Stomach (tissue), 8 donors: ENCODE measurements at regions not wholly inside any gene's neighbourhood (a gene's known extent, or its start where the extent isn't known, plus 50 kb on each side); places are given as distances from the start of the nearest gene placed in this dataset.

Source experiments
- DNase-seq, 2 donors: peaks; one replicate each; pipeline versions ENCODE4 v3.0.0 to v3.0.0-alpha.2; 2013 to 2019
- H3K27ac ChIP-seq, 5 donors: fragments of 200-600 bp in 4 of 5; sonication (generic) in 4 of 5; one replicate each; pipeline ENCODE4 v1.5.1; 2013 to 2019; ENCODE audit warnings: mild to moderate bottlenecking in 1 of 5, moderate library complexity in 1 of 5
- H3K27me3 ChIP-seq, 3 donors: fragments of 200-600 bp; sonication (generic); one replicate each; pipeline ENCODE4 v1.5.1; 2017 to 2019; ENCODE audit warnings: mixed run types in 1 of 3
- H3K36me3 ChIP-seq, 4 donors: fragments of 200-600 bp; sonication (generic); 1 replicate in 3 of 4; 2 replicates in 1 of 4; pipeline ENCODE4 v1.5.1; 2016 to 2019
- H3K4me1 ChIP-seq, 4 donors: fragments of 200-600 bp; sonication (generic); one replicate each; pipeline ENCODE4 v1.5.1; 2016 to 2019
- H3K4me3 ChIP-seq, 4 donors: fragments of 200-600 bp; sonication (generic) in 3 of 4; one replicate each; pipeline ENCODE4 v1.5.1; 2016 to 2019; ENCODE audit warnings: mild to moderate bottlenecking in 1 of 4
- H3K9me3 ChIP-seq, 4 donors: fragments of 200-600 bp; sonication (generic); one replicate each; pipeline ENCODE4 v1.5.1; 2016 to 2019
- CTCF ChIP-seq, 7 experiments: fragments of 450-650 bp in 4 of 7; fragments of 200-600 bp in 3 of 7; sonication (generic) in 3 of 7; IDR thresholded peaks; one replicate each; pipeline ENCODE4 v1.5.1; 2016 to 2019; ENCODE audit warnings: antibody characterized with exemption in 7 of 7, control low read depth in 2 of 7, mild to moderate bottlenecking in 1 of 7
- EP300 ChIP-seq: sonication (generic); formaldehyde crosslinking; IDR thresholded peaks from one replicate; pipeline ENCODE4 v1.6.1; 2017; ENCODE audit warnings: antibody characterized with exemption
- POLR2A ChIP-seq, 4 donors: fragments of 450-650 bp; IDR thresholded peaks; one replicate each; pipeline ENCODE4 v1.6.1; 2016; ENCODE audit warnings: antibody characterized with exemption in 4 of 4, control low read depth in 2 of 4, mild to moderate bottlenecking in 1 of 4, moderate library complexity in 1 of 4
- POLR2AphosphoS5 ChIP-seq, 3 donors: sonication (generic); formaldehyde crosslinking; IDR thresholded peaks; one replicate each; pipeline ENCODE4 v1.6.1; 2016; ENCODE audit warnings: antibody characterized with exemption in 3 of 3
- WGBS, 5 donors: extraction: QIAGEN DNeasy Blood & Tissue Kit in 3 of 5; methylation state at CpG; one replicate each; pipeline versions ENCODE4 v1.1.5 to v1.1.7; 2013 to 2018; 5-methylcytosine and 5-hydroxymethylcytosine counted together
- intact Hi-C: fragments of 100-400 bp; cut with DNase I; formaldehyde crosslinking; loops from one replicate; pipeline ENCODE4 v1.15.1; 2023; ENCODE audit warnings: low total_unique reads
- donor health status: healthy with polysubstance abuse.
- donor health status: Bipolar disorder and iron deficiency.
- donor health status: healthy.

GRCh38 chr6:131379948-131380347 lies 193.1 kb upstream of the ARG1 start:
- no peaks in the 10 kb centered on the region for H3K9me3 ChIP-seq
- H3K27me3 ChIP-seq: no peaks in the 10 kb centered on the region
- DNase-seq: no peak

GRCh38 chr6:131381052-131381708 lies 191.8 kb upstream of the ARG1 start:
- H3K36me3 ChIP-seq: no peaks in the 10 kb centered on the region
- DNase-seq: peak in 1 of 2 donors; percentile 58
- intact Hi-C loops: no loop called here
- TF ChIP-seq EP300: no peak
- TF ChIP-seq POLR2A (IDR thresholded peaks at IDR 0.05): no peak
- TF ChIP-seq CTCF (IDR thresholded peaks at IDR 0.05): no peak
- TF ChIP-seq POLR2AphosphoS5 (IDR thresholded peaks at IDR 0.05): no peak
- no peaks in the 10 kb centered on the region for H3K4me1 ChIP-seq
- WGBS, 5 donors: 59 to 79% (median 74%) methylated on average over 9 of the region's 9 CpGs
- H3K9me3 ChIP-seq: no peaks in the 10 kb centered on the region
- H3K4me3 ChIP-seq: no peak overlapping the region
- no peak overlapping the region for H3K27ac ChIP-seq
- H3K27me3 ChIP-seq: no peaks in the 10 kb centered on the region

More at GRCh38 chr6:131379948-131380347, 193.1 kb upstream of the ARG1 start:
- no peak overlapping the region for H3K4me3 ChIP-seq
- no peaks in the 10 kb centered on the region for H3K4me1 ChIP-seq
- TF ChIP-seq EP300 (no peak), POLR2A (IDR thresholded peaks at IDR 0.05) (no peak), POLR2AphosphoS5 (IDR thresholded peaks at IDR 0.05) (no peak), CTCF (IDR thresholded peaks at IDR 0.05) (no peak)
- H3K36me3 ChIP-seq: no peaks in the 10 kb centered on the region
- 81 to 91% (median 88%) methylated on average over 3 of the region's 3 CpGs for WGBS, 5 donors
- intact Hi-C loops: no loop called here
- H3K27ac ChIP-seq: no peak overlapping the region

GRCh38 chr6:131381709-131382093 lies 191.3 kb upstream of the ARG1 start:
- intact Hi-C loops: no loop called here
- no peak overlapping the region for H3K27ac ChIP-seq
- H3K9me3 ChIP-seq: no peaks in the 10 kb centered on the region
- 59 to 77% (median 73%) methylated on average over 7 of the region's 7 CpGs for WGBS, 5 donors
- no peaks in the 10 kb centered on the region for H3K27me3 ChIP-seq
- no peaks in the 10 kb centered on the region for H3K4me1 ChIP-seq
- no peak for DNase-seq
- no peaks in the 10 kb centered on the region for H3K36me3 ChIP-seq
- H3K4me3 ChIP-seq: no peak overlapping the region
- TF ChIP-seq EP300 (no peak), POLR2AphosphoS5 (IDR thresholded peaks at IDR 0.05) (no peak)

DNA sequence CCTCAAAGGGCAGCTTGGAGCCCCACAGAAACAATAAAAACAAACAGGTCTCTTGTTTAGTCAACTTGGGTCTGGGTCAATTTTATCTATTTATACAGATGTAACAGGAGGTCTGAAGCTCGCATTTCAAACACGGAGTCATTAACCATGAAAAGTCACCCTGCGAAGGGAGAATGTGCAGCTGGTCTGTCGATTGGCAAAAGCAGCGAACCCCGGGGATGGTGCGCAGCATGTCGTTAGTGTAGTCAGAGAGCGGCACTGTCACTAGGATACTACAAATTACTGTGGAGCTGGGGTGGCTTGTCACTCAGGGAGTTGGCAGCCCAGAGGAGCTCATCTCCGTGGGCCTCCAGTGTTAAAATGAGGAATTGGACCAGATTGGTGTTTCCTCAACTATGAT lies 190.4 kb upstream of the ARG1 start:
- Histone ChIP-seq H3K4me3 (no peak overlapping the region), H3K27ac (no peak overlapping the region), H3K36me3 (no peaks in the 10 kb centered on the region), H3K9me3 (no peaks in the 10 kb centered on the region), H3K4me1 (no peaks in the 10 kb centered on the region), H3K27me3 (no peaks in the 10 kb centered on the region)
- TF ChIP-seq EP300 (no peak), CTCF (IDR thresholded peaks at IDR 0.05) (no peak), POLR2AphosphoS5 (IDR thresholded peaks at IDR 0.05) (no peak), POLR2A (IDR thresholded peaks at IDR 0.05) (no peak)
- intact Hi-C loops: no loop called here
- peak in 1 of 2 donors; percentile 25 for DNase-seq
- WGBS, 5 donors: 74 to 78% (median 77%) methylated on average over 10 of the region's 10 CpGs
